ENCODE measurements at regions not wholly inside any gene's neighbourhood (a gene's known extent, or its start where the extent isn't known, plus 50 kb on each side); places are given as distances from the start of the nearest gene placed in this dataset.
A peak's percentile ranks its signal among the peaks of the same experiment; 100 is the strongest.

- no peak for DNase-seq
These were observed 458.4 kb upstream of the MPDZ start for GRCh38 chr9:13737885-13738284.

GRCh38 chr9:13735181-13735580 lies 455.7 kb upstream of the MPDZ start:
- DNase-seq: no peak

- DNase-seq: no peak
These were observed 455.1 kb upstream of the MPDZ start for GRCh38 chr9:13734601-13735000.

- DNase-seq: no peak
These were observed 452.8 kb upstream of the MPDZ start for GRCh38 chr9:13732290-13732689.

- no peak for DNase-seq
These were observed 452.1 kb upstream of the MPDZ start for GRCh38 chr9:13731637-13732036.

- DNase-seq: no peak
These were observed 450.5 kb upstream of the MPDZ start for GRCh38 chr9:13729955-13730354.

- DNase-seq: no peak
These were observed 449.7 kb upstream of the MPDZ start for GRCh38 chr9:13728917-13729811.

GRCh38 chr9:13728131-13728530 lies 448.6 kb upstream of the MPDZ start:
- DNase-seq: peak; percentile 20

GRCh38 chr9:13726746-13727145 lies 447.3 kb upstream of the MPDZ start:
- DNase-seq: no peak

GRCh38 chr9:13725516-13725915 lies 446.0 kb upstream of the MPDZ start:
- no peak for DNase-seq

GRCh38 chr9:13721481-13722235 lies 442.2 kb upstream of the MPDZ start:
- no peak for DNase-seq

- no peak for DNase-seq
These were observed 440.6 kb upstream of the MPDZ start for GRCh38 chr9:13719981-13720676.

GRCh38 chr9:13719446-13719845 lies 440.0 kb upstream of the MPDZ start:
- DNase-seq: peak; percentile 1

- DNase-seq: no peak
These were observed 439.0 kb upstream of the MPDZ start for GRCh38 chr9:13718539-13718938.

- no peak for DNase-seq
These were observed 438.6 kb upstream of the MPDZ start for GRCh38 chr9:13718086-13718485.

- DNase-seq: peak; percentile 14
These were observed 438.0 kb upstream of the MPDZ start for GRCh38 chr9:13717322-13718054.

GRCh38 chr9:13716601-13717321 lies 437.3 kb upstream of the MPDZ start:
- DNase-seq: no peak

GRCh38 chr9:13716090-13716489 lies 436.6 kb upstream of the MPDZ start:
- DNase-seq: no peak

- no peak for DNase-seq
These were observed 435.9 kb upstream of the MPDZ start for GRCh38 chr9:13715430-13715829.

GRCh38 chr9:13707612-13708576 lies 428.4 kb upstream of the MPDZ start:
- DNase-seq: no peak

GRCh38 chr9:13705918-13706317 lies 426.4 kb upstream of the MPDZ start:
- DNase-seq: no peak
